Epithelial cell of esophagus (primary cell): ENCODE measurements at regions not wholly inside any gene's neighbourhood (a gene's known extent, or its start where the extent isn't known, plus 50 kb on each side); places are given as distances from the start of the nearest gene placed in this dataset.

ENCODE experiments used
- DNase-seq: peaks from one replicate; pipeline ENCODE4 v3.0.0; 2010; ENCODE audit warnings: low read depth
- H3K4me3 ChIP-seq: 2 replicates; pipeline ENCODE4 v1.5.1; 2011; ENCODE audit warnings: mild to moderate bottlenecking, low read length, control low read depth
- CTCF ChIP-seq: IDR thresholded peaks from 2 replicates; pipeline ENCODE4 v1.5.1; 2011; ENCODE audit warnings: low read depth, mild to moderate bottlenecking, low read length, control low read depth, inconsistent platforms; ENCODE audit not compliant: insufficient read depth; ENCODE audit errors: missing control alignments

GRCh38 chrY:7464742-7465141, 553.2 kb upstream of the AMELY start:
- H3K4me3 ChIP-seq = no peak overlapping the region
- peak; percentile 73 for DNase-seq
- TF ChIP-seq CTCF = no peak

GRCh38 chrY:7463711-7464110, 552.2 kb upstream of the AMELY start:
- TF ChIP-seq CTCF = no peak
- DNase-seq = no peak
- H3K4me3 ChIP-seq = no peak overlapping the region

GRCh38 chrY:7463196-7463595, 551.6 kb upstream of the AMELY start:
- TF ChIP-seq CTCF = no peak
- DNase-seq = no peak
- no peak overlapping the region for H3K4me3 ChIP-seq

GRCh38 chrY:7462657-7463056, 551.1 kb upstream of the AMELY start:
- no peak for DNase-seq
- TF ChIP-seq CTCF = no peak
- no peak overlapping the region for H3K4me3 ChIP-seq

- H3K4me3 ChIP-seq = no peak overlapping the region
- no peak for TF ChIP-seq CTCF
- peak; percentile 82 for DNase-seq
These were observed 550.4 kb upstream of the AMELY start for GRCh38 chrY:7461873-7462525.

GRCh38 chrY:7459802-7460201, 548.2 kb upstream of the AMELY start:
- H3K4me3 ChIP-seq = no peak overlapping the region
- TF ChIP-seq CTCF = no peak
- DNase-seq = no peak

GRCh38 chrY:7458301-7459078, 546.9 kb upstream of the AMELY start:
- peak; percentile 46 for DNase-seq
- no peak overlapping the region for H3K4me3 ChIP-seq
- no peak for TF ChIP-seq CTCF
